Type B pancreatic cell (in vitro differentiated cells): ENCODE measurements at regions not wholly inside any gene's neighbourhood (a gene's known extent, or its start where the extent isn't known, plus 50 kb on each side); places are given as distances from the start of the nearest gene placed in this dataset.

Experiments used
- DNase-seq: peaks from one replicate; pipeline ENCODE4 v3.0.0; 2021; ENCODE audit warnings: mixed read lengths; ENCODE audit not compliant: unreplicated experiment; ENCODE audit errors: extremely low spot score
- H3K27ac Mint-ChIP-seq: 2 replicates; pipeline ENCODE4 v1.8.0; 2021; ENCODE audit warnings: mild to moderate bottlenecking, mixed read lengths
- H3K27me3 Mint-ChIP-seq: 2 replicates; pipeline ENCODE4 v1.8.0; 2021; ENCODE audit warnings: mixed read lengths
- H3K36me3 Mint-ChIP-seq: 2 replicates; pipeline ENCODE4 v1.8.0; 2021; ENCODE audit warnings: mixed read lengths
- H3K4me1 Mint-ChIP-seq: one replicate; pipeline ENCODE4 v1.8.0; 2021; ENCODE audit warnings: mixed read lengths; ENCODE audit not compliant: unreplicated experiment
- H3K4me3 Mint-ChIP-seq: 2 replicates; pipeline ENCODE4 v1.8.0; 2021; ENCODE audit warnings: mild to moderate bottlenecking, mixed read lengths
- H3K9me3 Mint-ChIP-seq: 2 replicates; pipeline ENCODE4 v1.8.0; 2021; ENCODE audit warnings: mixed read lengths
- TF ChIP-seq, protein P1 (sequence below): fragments of 200-600 bp; sonication (generic); conservative IDR thresholded peaks from 2 replicates; pipeline ENCODE4 v1.5.0; 2021; ENCODE audit warnings: antibody characterized with exemption, mild to moderate bottlenecking

DNA sequence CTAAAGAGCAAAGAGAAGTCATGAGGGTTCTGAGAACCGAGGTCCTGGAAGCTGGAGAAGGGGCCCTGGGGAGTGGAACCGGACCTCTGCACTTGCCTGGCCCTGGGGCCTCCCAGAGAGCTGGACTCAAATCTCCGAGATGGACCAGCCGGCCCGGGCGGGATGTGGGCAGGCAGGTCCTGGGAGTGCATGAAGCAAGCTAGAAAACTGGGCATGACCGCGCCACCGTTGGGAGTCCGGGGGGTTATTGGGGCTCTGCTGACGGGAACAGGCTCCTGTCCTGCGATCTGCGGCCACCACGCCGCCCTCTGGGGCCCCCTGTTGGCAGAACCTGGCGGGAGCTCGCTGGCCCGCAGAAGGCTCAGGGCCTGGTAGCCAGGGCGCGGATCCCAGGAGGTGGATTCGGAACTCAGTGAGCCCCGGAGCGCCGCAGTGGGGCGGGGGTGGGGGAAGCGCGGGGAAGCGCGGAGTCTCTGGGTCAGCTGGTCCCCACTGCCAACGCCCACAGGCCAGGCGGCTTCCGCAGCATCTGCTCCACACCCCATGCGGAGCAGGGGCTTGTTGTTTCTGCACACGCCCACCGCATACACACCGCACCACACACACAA lies 150.6 kb downstream of the ERCC6L2 start:
- Mint-ChIP-seq H3K4me3 (peak overlapping the region; percentile 29), H3K4me1 (peaks cover 29% of the 10 kb centered on the region), H3K27me3 (peaks cover 66% of the 10 kb centered on the region), H3K36me3 (no peaks in the 10 kb centered on the region), H3K9me3 (peaks cover 10% of the 10 kb centered on the region), H3K27ac (no peak overlapping the region)
- DNase-seq = no peak
- TF ChIP-seq, protein P1, sequence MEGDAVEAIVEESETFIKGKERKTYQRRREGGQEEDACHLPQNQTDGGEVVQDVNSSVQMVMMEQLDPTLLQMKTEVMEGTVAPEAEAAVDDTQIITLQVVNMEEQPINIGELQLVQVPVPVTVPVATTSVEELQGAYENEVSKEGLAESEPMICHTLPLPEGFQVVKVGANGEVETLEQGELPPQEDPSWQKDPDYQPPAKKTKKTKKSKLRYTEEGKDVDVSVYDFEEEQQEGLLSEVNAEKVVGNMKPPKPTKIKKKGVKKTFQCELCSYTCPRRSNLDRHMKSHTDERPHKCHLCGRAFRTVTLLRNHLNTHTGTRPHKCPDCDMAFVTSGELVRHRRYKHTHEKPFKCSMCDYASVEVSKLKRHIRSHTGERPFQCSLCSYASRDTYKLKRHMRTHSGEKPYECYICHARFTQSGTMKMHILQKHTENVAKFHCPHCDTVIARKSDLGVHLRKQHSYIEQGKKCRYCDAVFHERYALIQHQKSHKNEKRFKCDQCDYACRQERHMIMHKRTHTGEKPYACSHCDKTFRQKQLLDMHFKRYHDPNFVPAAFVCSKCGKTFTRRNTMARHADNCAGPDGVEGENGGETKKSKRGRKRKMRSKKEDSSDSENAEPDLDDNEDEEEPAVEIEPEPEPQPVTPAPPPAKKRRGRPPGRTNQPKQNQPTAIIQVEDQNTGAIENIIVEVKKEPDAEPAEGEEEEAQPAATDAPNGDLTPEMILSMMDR = peak; percentile 62

DNA sequence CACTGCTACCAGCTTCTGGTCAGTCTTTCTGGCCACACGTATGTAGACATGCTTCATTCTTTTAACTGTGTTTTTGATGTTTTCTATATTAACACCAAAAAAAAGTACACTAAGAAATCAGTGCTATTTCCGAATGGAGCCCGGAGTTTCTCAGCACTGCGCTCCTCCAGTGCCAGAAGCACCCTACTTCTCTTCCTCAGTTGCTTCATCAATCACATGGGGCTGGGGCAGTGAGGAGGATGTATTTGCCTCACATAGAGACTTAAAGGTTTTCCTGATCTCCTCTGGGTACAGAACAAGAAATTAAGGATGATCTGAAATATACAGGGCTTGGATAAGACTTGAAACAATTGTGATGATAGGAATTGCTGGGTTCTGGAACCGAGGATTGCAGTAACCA lies 148.0 kb downstream of the ERCC6L2 start:
- DNase-seq = no peak
- TF ChIP-seq, protein P1 = no peak
- Mint-ChIP-seq H3K27me3 (peaks cover 71% of the 10 kb centered on the region), H3K4me3 (peak overlapping the region; percentile 77), H3K9me3 (peaks cover 10% of the 10 kb centered on the region), H3K36me3 (no peaks in the 10 kb centered on the region), H3K4me1 (peaks cover 35% of the 10 kb centered on the region), H3K27ac (no peak overlapping the region)

DNA sequence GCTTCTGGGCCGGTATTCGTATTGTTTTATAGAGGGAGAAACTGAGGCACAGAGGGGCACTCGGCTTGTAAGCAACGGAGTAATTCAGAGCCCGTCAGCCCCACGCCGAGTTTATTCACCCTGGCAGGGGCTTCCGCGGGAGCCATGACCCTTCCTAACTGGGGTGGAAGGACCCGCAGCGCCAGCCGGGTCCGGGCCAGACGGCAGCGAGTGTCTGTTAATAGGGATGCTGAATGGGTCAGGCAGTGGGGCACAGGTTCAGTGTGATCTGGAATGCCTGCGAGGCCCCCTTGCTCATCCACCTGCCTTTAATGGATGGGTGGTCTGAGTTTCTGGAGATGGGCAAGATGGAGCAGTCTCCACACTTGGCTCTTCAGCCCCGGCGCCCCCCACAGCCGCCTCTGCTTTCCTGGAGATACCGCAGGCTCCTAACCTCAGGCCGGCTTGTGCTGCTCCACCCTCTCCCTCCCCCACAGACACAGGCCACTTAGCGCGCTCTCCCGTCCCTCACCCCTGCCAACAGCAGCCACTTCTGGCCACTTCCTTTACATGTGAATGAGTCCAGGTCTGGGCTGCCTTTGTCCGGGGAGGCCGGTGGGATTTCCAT lies 147.1 kb downstream of the ERCC6L2 start:
- Mint-ChIP-seq H3K36me3 (peaks cover 5% of the 10 kb centered on the region), H3K4me1 (peaks cover 27% of the 10 kb centered on the region), H3K4me3 (peak overlapping the region; percentile 89), H3K27me3 (peaks cover 65% of the 10 kb centered on the region), H3K27ac (no peak overlapping the region), H3K9me3 (peaks cover 10% of the 10 kb centered on the region)
- TF ChIP-seq, protein P1 = no peak
- DNase-seq = no peak

DNA sequence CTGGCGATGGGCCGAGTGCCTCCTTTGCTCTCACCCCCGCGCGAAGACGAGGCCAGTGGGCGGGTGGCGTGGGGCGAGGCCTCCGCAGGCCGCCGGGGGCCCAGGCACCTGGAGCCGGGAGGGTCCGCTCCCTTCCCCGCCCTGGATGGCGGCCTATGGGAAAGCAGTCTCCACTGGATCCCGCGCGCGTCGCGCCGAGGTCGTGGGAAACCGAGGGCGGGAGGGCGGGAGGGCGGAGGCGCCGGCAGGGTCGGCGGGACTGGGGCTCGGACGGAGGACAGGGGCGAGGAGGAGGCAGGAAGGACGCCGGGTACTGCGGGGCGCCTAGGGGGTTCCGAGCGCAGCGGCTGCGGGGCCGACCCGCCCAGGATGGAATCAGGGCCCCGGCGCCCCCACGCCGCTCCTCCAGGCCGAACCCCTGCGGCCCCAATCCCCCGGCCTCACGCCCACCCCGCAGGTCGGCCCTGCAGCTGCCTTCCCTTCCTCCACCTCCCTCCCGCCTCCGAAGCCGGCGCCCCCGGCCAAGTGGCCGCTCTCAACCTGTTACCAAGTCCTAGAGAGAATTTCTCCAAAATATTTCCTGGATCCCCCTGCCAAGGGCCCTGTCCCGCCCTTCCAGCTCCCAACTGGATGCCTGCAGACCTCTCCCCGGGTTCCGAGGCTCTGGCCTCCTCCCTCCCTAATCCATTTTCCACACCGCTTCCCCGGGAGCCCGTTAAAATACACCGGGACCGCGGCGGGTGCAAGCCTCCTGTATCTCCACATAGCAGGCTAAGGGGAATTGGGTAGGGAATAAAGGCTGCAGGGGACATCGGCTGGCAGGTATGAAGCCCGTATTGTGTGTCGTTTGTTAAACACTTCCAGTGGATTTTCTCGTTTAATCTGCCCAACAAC lies 146.3 kb downstream of the ERCC6L2 start:
- H3K27ac Mint-ChIP-seq = no peak overlapping the region
- peaks cover 63% of the 10 kb centered on the region for H3K27me3 Mint-ChIP-seq
- no peak for DNase-seq
- H3K9me3 Mint-ChIP-seq = peaks cover 10% of the 10 kb centered on the region
- peaks cover 31% of the 10 kb centered on the region for H3K4me1 Mint-ChIP-seq
- peak overlapping the region; percentile 89 for H3K4me3 Mint-ChIP-seq
- TF ChIP-seq, protein P1 = no peak
- H3K36me3 Mint-ChIP-seq = peaks cover 9% of the 10 kb centered on the region

DNA sequence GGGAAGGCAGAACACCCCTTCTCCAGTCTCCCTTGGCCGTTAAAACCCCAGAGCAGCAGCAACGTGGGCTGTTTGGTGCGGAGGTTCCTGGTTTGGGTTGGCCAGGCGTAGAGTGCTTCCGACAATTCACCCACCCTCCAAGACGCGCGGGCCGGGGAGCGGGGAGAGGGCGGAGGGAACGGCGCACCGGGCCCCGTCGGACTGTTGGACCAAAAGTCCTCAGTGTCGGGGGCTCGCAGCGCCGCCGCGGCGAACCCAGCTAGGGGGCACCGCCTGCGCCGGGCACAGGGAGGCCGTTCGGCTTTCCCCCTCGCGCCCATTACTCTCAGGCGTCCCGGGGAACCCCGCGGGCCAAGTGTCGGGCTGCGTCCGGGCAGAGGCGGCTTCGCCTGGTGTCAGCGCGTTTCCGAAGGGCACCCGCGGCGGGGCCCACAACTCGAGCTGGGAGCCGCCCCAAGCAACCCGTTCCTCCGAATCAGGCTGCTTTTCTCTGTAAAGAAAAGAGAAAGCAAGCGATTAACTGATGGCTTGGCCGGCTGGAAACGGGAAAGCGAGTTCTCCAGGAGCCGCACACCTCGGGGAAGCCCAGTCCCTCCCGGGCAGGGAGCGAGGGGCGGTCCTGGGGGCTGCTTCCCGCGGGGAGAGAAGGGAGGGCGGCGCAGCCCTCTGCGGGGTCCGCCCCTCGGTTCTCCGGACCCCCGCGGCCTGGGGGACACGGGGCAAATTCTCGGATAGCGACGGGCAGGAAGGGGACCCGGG lies 145.5 kb downstream of the ERCC6L2 start:
- Mint-ChIP-seq H3K27ac (peak overlapping the region; percentile 31), H3K27me3 (peaks cover 58% of the 10 kb centered on the region), H3K4me1 (peaks cover 32% of the 10 kb centered on the region), H3K9me3 (peaks cover 10% of the 10 kb centered on the region), H3K36me3 (peaks cover 12% of the 10 kb centered on the region), H3K4me3 (peak overlapping the region; percentile 87)
- DNase-seq = no peak
- TF ChIP-seq, protein P1 = no peak
